ENCODE measurements at regions not wholly inside any gene's neighbourhood (a gene's known extent, or its start where the extent isn't known, plus 50 kb on each side); places are given as distances from the start of the nearest gene placed in this dataset.

DNA sequence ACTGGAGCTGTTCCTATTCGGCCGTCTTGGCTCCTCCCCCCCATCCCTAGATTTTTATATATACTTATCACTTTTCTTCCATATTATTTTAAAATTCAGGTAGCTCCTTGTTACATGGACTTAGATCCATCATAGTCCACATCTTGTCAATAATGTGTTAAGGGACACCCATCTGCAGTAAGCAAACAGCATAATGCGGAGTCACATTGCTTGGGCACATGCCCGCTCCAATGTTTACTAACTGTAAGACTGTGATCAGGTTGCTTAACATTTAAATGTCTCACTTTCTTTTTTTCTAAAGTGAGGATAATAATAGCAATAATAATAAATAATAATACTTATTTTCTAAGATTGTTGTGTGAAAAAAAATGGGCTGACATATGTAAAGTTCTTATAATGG is 303.2 kb upstream of the SOX14 start:
- TF ChIP-seq POLR2AphosphoS5 (IDR thresholded peaks at IDR 0.05; ENCODE audit: low read depth, low read length) (no peak), CTCF (IDR thresholded peaks at IDR 0.05) (no peak), MXI1 (IDR thresholded peaks at IDR 0.05; ENCODE audit: low read depth, low read length) (no peak), SMC3 (IDR thresholded peaks at IDR 0.05; ENCODE audit: low read depth, low read length) (no peak), EP300 (IDR thresholded peaks at IDR 0.05; ENCODE audit: borderline replicate concordance in 1 of 2, low read depth in 1 of 2, low read length in 1 of 2) (no peak), SIN3A (IDR thresholded peaks at IDR 0.05; ENCODE audit: borderline replicate concordance, low read depth, low read length) (no peak), USF2 (IDR thresholded peaks at IDR 0.05; ENCODE audit: borderline replicate concordance, low read depth, low read length) (no peak), EZH2phosphoT487 (IDR thresholded peaks at IDR 0.05; ENCODE audit: borderline replicate concordance, low read depth) (no peak), MAX (IDR thresholded peaks at IDR 0.05; ENCODE audit: low read depth) (no peak)

Measured in SK-N-SH (cell line).